ENCODE measurements at regions not wholly inside any gene's neighbourhood (a gene's known extent, or its start where the extent isn't known, plus 50 kb on each side); places are given as distances from the start of the nearest gene placed in this dataset.

- TF ChIP-seq, protein P1, sequence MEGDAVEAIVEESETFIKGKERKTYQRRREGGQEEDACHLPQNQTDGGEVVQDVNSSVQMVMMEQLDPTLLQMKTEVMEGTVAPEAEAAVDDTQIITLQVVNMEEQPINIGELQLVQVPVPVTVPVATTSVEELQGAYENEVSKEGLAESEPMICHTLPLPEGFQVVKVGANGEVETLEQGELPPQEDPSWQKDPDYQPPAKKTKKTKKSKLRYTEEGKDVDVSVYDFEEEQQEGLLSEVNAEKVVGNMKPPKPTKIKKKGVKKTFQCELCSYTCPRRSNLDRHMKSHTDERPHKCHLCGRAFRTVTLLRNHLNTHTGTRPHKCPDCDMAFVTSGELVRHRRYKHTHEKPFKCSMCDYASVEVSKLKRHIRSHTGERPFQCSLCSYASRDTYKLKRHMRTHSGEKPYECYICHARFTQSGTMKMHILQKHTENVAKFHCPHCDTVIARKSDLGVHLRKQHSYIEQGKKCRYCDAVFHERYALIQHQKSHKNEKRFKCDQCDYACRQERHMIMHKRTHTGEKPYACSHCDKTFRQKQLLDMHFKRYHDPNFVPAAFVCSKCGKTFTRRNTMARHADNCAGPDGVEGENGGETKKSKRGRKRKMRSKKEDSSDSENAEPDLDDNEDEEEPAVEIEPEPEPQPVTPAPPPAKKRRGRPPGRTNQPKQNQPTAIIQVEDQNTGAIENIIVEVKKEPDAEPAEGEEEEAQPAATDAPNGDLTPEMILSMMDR (IDR thresholded peaks at IDR 0.05) = no peak
- TF ChIP-seq POLR2A (IDR thresholded peaks at IDR 0.05) = no peak
Measured at GRCh38 chr2:188770296-188770695, 203.9 kb upstream of the COL3A1 start.

Measured in Peyer's patch (tissue), 4 donors.